ENCODE measurements at regions not wholly inside any gene's neighbourhood (a gene's known extent, or its start where the extent isn't known, plus 50 kb on each side); places are given as distances from the start of the nearest gene placed in this dataset.

- Histone ChIP-seq H3K27ac (ENCODE audit: control insufficient read depth, insufficient read depth) (no peak overlapping the region), H3K27me3 (replicated peaks in 1 of 2; ENCODE audit: control insufficient read depth in 2 of 2, insufficient read depth in 2 of 2, low read length in 1 of 2) (no peaks in the 10 kb centered on the region), H2AFZ (ENCODE audit: control insufficient read depth, low read depth, low read length) (no peak overlapping the region; the same call in 1 of the 2 replicates), H3K79me2 (ENCODE audit: control insufficient read depth, insufficient read depth, low read length) (no peaks in the 10 kb centered on the region), H3K4me2 (ENCODE audit: control insufficient read depth, insufficient read depth) (no peak overlapping the region), H3K36me3 (ENCODE audit: control insufficient read depth in 2 of 2, insufficient read depth in 2 of 2, low read length in 1 of 2) (no peaks in the 10 kb centered on the region), H3K4me1 (ENCODE audit: control insufficient read depth, insufficient read depth, low read length) (peaks cover 12% of the 10 kb centered on the region; the same call in 1 of the 2 replicates), H3K4me3 (no peak overlapping the region), H4K20me1 (ENCODE audit: control insufficient read depth, insufficient read depth) (no peaks in the 10 kb centered on the region), H3K9me3 (replicated peaks; ENCODE audit: control insufficient read depth, insufficient read depth, low read length) (no peaks in the 10 kb centered on the region; the same call in 2 of the 3 replicates), H3K9ac (ENCODE audit: control insufficient read depth, insufficient read depth, low read length) (no peak overlapping the region)
- no peak for DNase-seq (ENCODE audit: low read depth, low spot score)
- ChIA-PET RAD21 (ENCODE audit: unreplicated experiment) (interaction anchor here (0.8 to 1.3 kb wide), 3 partner anchors 9 to 65 kb away, joined by 3 to 4 read pairs (median 3); no protein-coding TSS in a partner anchor), POLR2A (no interaction called here), CTCF (interaction anchor here (1.1 kb wide), 1 partner anchor 305 kb away, joined by 3 read pairs; no protein-coding TSS in a partner anchor), SMC1A (ENCODE audit: uncharacterized antibody, unreplicated experiment) (interaction anchor here (0.9 to 6.7 kb wide), 3 partner anchors 8 to 305 kb away, joined by 3 to 58 read pairs (median 9); no protein-coding TSS in a partner anchor)
- in situ Hi-C loops (cut with MboI): no loop called here
- intact Hi-C loops (cut with micrococcal nuclease; ENCODE audit: unreplicated experiment): no loop called here
- TF ChIP-seq ETV6 (conservative IDR thresholded peaks at IDR 0.05 in 1 of 2, IDR thresholded peaks at IDR 0.05 in 1 of 2; ENCODE audit: borderline replicate concordance in 1 of 2, low read depth in 1 of 2): peak in 1 of 2 experiments; percentile 79; a peak in 2 of 4 replicates
- no peak for TF ChIP-seq ZBTB33 (IDR thresholded peaks at IDR 0.05)
- TF ChIP-seq CEBPB (IDR thresholded peaks at IDR 0.05; ENCODE audit: borderline replicate concordance in 1 of 2, low read depth in 2 of 2, low read length in 2 of 2): peak in 1 of 2 experiments; percentile 11; a peak in 1 of 4 replicates
- ATAC-seq: no peak
- BruUV-seq (replicated peaks): no TSS peak
- no peak for FAIRE-seq
- 66% methylated on average over 4 of the region's 5 CpGs for WGBS (ENCODE audit: insufficient coverage, insufficient replicate concordance, low lambda C conversion rate, missing lambda C conversion rate)
These were observed 53.9 kb upstream of the TP63 start for GRCh38 chr3:189577050-189577951.

All from GM12878 (cell line).